ENCODE measurements at regions not wholly inside any gene's neighbourhood (a gene's known extent, or its start where the extent isn't known, plus 50 kb on each side); places are given as distances from the start of the nearest gene placed in this dataset.

- peak overlapping the region; percentile 78 for H3K27ac ChIP-seq
- TF ChIP-seq CTCF (IDR thresholded peaks at IDR 0.05) (no peak), POLR2AphosphoS5 (IDR thresholded peaks at IDR 0.05; ENCODE audit: insufficient read depth in 1 of 2, low read depth in 1 of 2) (peak; percentile 38 to 54)
- no peaks in the 10 kb centered on the region for H3K27me3 ChIP-seq
- H3K36me3 ChIP-seq, result no peaks in the 10 kb centered on the region
- no peak overlapping the region for H3K4me3 ChIP-seq
- intact Hi-C loops (cut with DNase I), result no loop called here
- no peak for DNase-seq (ENCODE audit: extremely low spot score in 2 of 2)
- H3K9me3 ChIP-seq, result no peaks in the 10 kb centered on the region
- peaks cover 41% of the 10 kb centered on the region for H3K4me1 ChIP-seq
Observed at GRCh38 chr5:135269931-135270421, 129.1 kb downstream of the MACROH2A1 start.

- TF ChIP-seq POLR2AphosphoS5 (IDR thresholded peaks at IDR 0.05; ENCODE audit: insufficient read depth in 1 of 2, low read depth in 1 of 2) (no peak), POLR2A (IDR thresholded peaks at IDR 0.05) (no peak), CTCF (IDR thresholded peaks at IDR 0.05) (no peak)
- no peaks in the 10 kb centered on the region for H3K9me3 ChIP-seq
- H3K27ac ChIP-seq, result peak overlapping the region; percentile 78
- no peak overlapping the region for H3K4me3 ChIP-seq
- H3K36me3 ChIP-seq, result no peaks in the 10 kb centered on the region
- DNase-seq (ENCODE audit: extremely low spot score in 2 of 2), result no peak
- no peaks in the 10 kb centered on the region for H3K27me3 ChIP-seq
- intact Hi-C loops (cut with DNase I), result no loop called here
- H3K4me1 ChIP-seq, result peaks cover 41% of the 10 kb centered on the region
Observed at GRCh38 chr5:135269199-135269598, 129.8 kb downstream of the MACROH2A1 start.

- Histone ChIP-seq H3K4me1 (peaks cover 35% of the 10 kb centered on the region), H3K36me3 (no peaks in the 10 kb centered on the region)
- TF ChIP-seq POLR2AphosphoS5 (IDR thresholded peaks at IDR 0.05; ENCODE audit: insufficient read depth in 1 of 2, low read depth in 1 of 2) (no peak), POLR2A (IDR thresholded peaks at IDR 0.05) (no peak), CTCF (IDR thresholded peaks at IDR 0.05) (no peak)
Observed at GRCh38 chr5:135266975-135267374, 132.1 kb downstream of the MACROH2A1 start.

GRCh38 chr5:135266303-135266635 lies 132.8 kb downstream of the MACROH2A1 start:
- DNase-seq (ENCODE audit: extremely low spot score in 2 of 2), result no peak
- no peaks in the 10 kb centered on the region for H3K27me3 ChIP-seq
- H3K27ac ChIP-seq, result no peak overlapping the region
- H3K4me1 ChIP-seq, result peaks cover 28% of the 10 kb centered on the region
- no peak for TF ChIP-seq CTCF (IDR thresholded peaks at IDR 0.05)
- TF ChIP-seq POLR2AphosphoS5 (IDR thresholded peaks at IDR 0.05; ENCODE audit: insufficient read depth in 1 of 2, low read depth in 1 of 2), result no peak
- TF ChIP-seq POLR2A (IDR thresholded peaks at IDR 0.05), result no peak
- no peaks in the 10 kb centered on the region for H3K36me3 ChIP-seq
- intact Hi-C loops (cut with DNase I), result no loop called here
- H3K4me3 ChIP-seq, result no peak overlapping the region
- no peaks in the 10 kb centered on the region for H3K9me3 ChIP-seq

More at GRCh38 chr5:135266975-135267374, 132.1 kb downstream of the MACROH2A1 start:
- Histone ChIP-seq H3K27me3 (no peaks in the 10 kb centered on the region), H3K4me3 (no peak overlapping the region), H3K9me3 (no peaks in the 10 kb centered on the region), H3K27ac (no peak overlapping the region)
- intact Hi-C loops (cut with DNase I), result no loop called here
- no peak for DNase-seq (ENCODE audit: extremely low spot score in 2 of 2)

GRCh38 chr5:135265497-135266302 lies 133.3 kb downstream of the MACROH2A1 start:
- peaks cover 22% of the 10 kb centered on the region for H3K4me1 ChIP-seq
- no peak for DNase-seq (ENCODE audit: extremely low spot score in 2 of 2)
- H3K27me3 ChIP-seq, result no peaks in the 10 kb centered on the region
- H3K4me3 ChIP-seq, result no peak overlapping the region
- TF ChIP-seq POLR2AphosphoS5 (IDR thresholded peaks at IDR 0.05; ENCODE audit: insufficient read depth in 1 of 2, low read depth in 1 of 2) (no peak), POLR2A (IDR thresholded peaks at IDR 0.05) (no peak), CTCF (IDR thresholded peaks at IDR 0.05) (no peak)
- H3K36me3 ChIP-seq, result no peaks in the 10 kb centered on the region
- H3K27ac ChIP-seq, result no peak overlapping the region
- no peaks in the 10 kb centered on the region for H3K9me3 ChIP-seq
- intact Hi-C loops (cut with DNase I), result no loop called here

All from vagina (tissue), 2 donors.